WTC11 (cell line): ENCODE measurements at regions not wholly inside any gene's neighbourhood (a gene's known extent, or its start where the extent isn't known, plus 50 kb on each side); places are given as distances from the start of the nearest gene placed in this dataset.

ENCODE experiments used
- CTCF ChIP-seq: fragments of 200-600 bp; IDR thresholded peaks from 2 replicates; pipeline ENCODE4 v1.8.0; 2022; ENCODE audit warnings: antibody characterized with exemption
- E2F4 ChIP-seq: sonication (generic); formaldehyde crosslinking; IDR thresholded peaks from 2 replicates; pipeline ENCODE4 v1.8.1; 2022; ENCODE audit warnings: low read depth, mild to moderate bottlenecking, moderate library complexity, missing genetic modification reagents, borderline replicate concordance
- ESRRA ChIP-seq: sonication (generic); formaldehyde crosslinking; IDR thresholded peaks from 2 replicates; pipeline ENCODE4 v1.8.1; 2022; ENCODE audit warnings: mild to moderate bottlenecking, missing genetic modification reagents, borderline replicate concordance
- FOXP4 ChIP-seq: sonication (generic); formaldehyde crosslinking; IDR thresholded peaks from 2 replicates; pipeline ENCODE4 v1.8.0; 2022; ENCODE audit warnings: mild to moderate bottlenecking, missing genetic modification reagents
- NR2C2 ChIP-seq: sonication (generic); formaldehyde crosslinking; IDR thresholded peaks from 2 replicates; pipeline ENCODE4 v1.8.0; 2022; ENCODE audit warnings: mild to moderate bottlenecking, missing genetic modification reagents
- TCF7 ChIP-seq: sonication (generic); formaldehyde crosslinking; IDR thresholded peaks from 2 replicates; pipeline ENCODE4 v1.8.0; 2022; ENCODE audit warnings: mild to moderate bottlenecking, low read depth, missing genetic modification reagents, moderate library complexity
- ZBTB21 ChIP-seq: sonication (generic); formaldehyde crosslinking; IDR thresholded peaks from 2 replicates; pipeline ENCODE4 v1.8.1; 2023; ENCODE audit warnings: mild to moderate bottlenecking, missing genetic modification reagents, borderline replicate concordance
- ZNF263 ChIP-seq: sonication (generic); formaldehyde crosslinking; IDR thresholded peaks from 2 replicates; pipeline ENCODE4 v1.8.1; 2022; ENCODE audit warnings: low read depth, mild to moderate bottlenecking, moderate library complexity, missing genetic modification reagents
- TF ChIP-seq, protein P1 (sequence below): sonication (generic); formaldehyde crosslinking; IDR thresholded peaks from 2 replicates; pipeline ENCODE4 v1.8.0; 2023; ENCODE audit warnings: missing genetic modification reagents
- TF ChIP-seq, protein P2 (sequence below): sonication (generic); formaldehyde crosslinking; IDR thresholded peaks from 2 replicates; pipeline ENCODE4 v1.8.1; 2023; ENCODE audit warnings: mild to moderate bottlenecking, missing genetic modification reagents, moderate library complexity

DNA sequence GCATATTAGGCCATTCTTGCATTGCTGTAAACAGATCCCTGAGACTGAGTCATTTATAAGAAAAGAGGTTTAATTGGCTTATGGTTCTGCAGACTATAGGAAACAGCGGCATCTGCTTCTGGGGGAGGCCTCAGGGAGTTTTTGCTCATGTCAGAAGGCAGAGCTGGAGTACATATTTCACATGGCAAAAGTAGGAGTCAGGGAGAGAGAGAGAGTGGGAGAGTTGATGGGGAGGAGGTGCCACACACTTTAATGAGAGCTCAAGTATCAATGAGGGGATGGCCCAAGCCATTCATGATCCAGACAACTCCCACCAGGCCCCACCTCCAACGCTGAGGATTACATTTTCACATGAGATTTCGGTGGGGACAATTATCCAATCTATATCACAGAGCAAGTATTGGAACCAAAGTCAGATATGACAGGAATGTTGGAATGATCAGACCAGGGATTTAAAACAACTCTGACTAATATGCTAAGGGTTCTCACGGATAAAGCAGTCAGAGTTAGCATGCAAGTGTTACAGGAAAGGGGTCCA, 795.3 kb upstream of the CELF2 start:
- TF ChIP-seq CTCF, result no peak
- TF ChIP-seq, protein P1, sequence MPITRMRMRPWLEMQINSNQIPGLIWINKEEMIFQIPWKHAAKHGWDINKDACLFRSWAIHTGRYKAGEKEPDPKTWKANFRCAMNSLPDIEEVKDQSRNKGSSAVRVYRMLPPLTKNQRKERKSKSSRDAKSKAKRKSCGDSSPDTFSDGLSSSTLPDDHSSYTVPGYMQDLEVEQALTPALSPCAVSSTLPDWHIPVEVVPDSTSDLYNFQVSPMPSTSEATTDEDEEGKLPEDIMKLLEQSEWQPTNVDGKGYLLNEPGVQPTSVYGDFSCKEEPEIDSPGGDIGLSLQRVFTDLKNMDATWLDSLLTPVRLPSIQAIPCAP (CRISPR knock-in tag), result no peak
- TF ChIP-seq, protein P2, sequence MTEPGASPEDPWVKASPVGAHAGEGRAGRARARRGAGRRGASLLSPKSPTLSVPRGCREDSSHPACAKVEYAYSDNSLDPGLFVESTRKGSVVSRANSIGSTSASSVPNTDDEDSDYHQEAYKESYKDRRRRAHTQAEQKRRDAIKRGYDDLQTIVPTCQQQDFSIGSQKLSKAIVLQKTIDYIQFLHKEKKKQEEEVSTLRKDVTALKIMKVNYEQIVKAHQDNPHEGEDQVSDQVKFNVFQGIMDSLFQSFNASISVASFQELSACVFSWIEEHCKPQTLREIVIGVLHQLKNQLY, result no peak
- no peak for TF ChIP-seq ESRRA
- no peak for TF ChIP-seq FOXP4 (CRISPR knock-in tag)
- no peak for TF ChIP-seq NR2C2 (CRISPR knock-in tag)
- TF ChIP-seq TCF7 (CRISPR knock-in tag), result no peak
- no peak for TF ChIP-seq E2F4 (CRISPR knock-in tag)
- TF ChIP-seq ZNF263, result no peak
- no peak for TF ChIP-seq ZBTB21 (CRISPR knock-in tag)
